GM19351 (cell line): ENCODE measurements at regions not wholly inside any gene's neighbourhood (a gene's known extent, or its start where the extent isn't known, plus 50 kb on each side); places are given as distances from the start of the nearest gene placed in this dataset.
A peak's percentile ranks its signal among the peaks of the same experiment; 100 is the strongest.

Experiments
- ATAC-seq: cut with Tn5 transposase; IDR thresholded peaks from one replicate; pipeline ENCODE4 v1.9.1; 2021; ENCODE audit warnings: mild to moderate bottlenecking, moderate library complexity; ENCODE audit not compliant: unreplicated experiment

- ATAC-seq: no peak
Observed at GRCh38 chr5:168216989-168217388, 74.5 kb upstream of the WWC1 start.

GRCh38 chr5:168217497-168217896 lies 73.9 kb upstream of the WWC1 start:
- ATAC-seq: no peak

- ATAC-seq: no peak
Observed at GRCh38 chr5:168218746-168219145, 72.7 kb upstream of the WWC1 start.

GRCh38 chr5:168219515-168220410 lies 71.7 kb upstream of the WWC1 start:
- ATAC-seq: peak; percentile 87

- ATAC-seq: no peak
Observed at GRCh38 chr5:168224085-168224484, 67.4 kb upstream of the WWC1 start.

- ATAC-seq: no peak
Observed at GRCh38 chr5:168226012-168226411, 65.4 kb upstream of the WWC1 start.

GRCh38 chr5:168227001-168227400 lies 64.4 kb upstream of the WWC1 start:
- ATAC-seq: no peak

GRCh38 chr5:168227973-168228615 lies 63.4 kb upstream of the WWC1 start:
- peak; percentile 100 for ATAC-seq

- no peak for ATAC-seq
Observed at GRCh38 chr5:168228668-168229067, 62.8 kb upstream of the WWC1 start.

- ATAC-seq: no peak
Observed at GRCh38 chr5:168234133-168234532, 57.3 kb upstream of the WWC1 start.

GRCh38 chr5:168238463-168238862 lies 53.0 kb upstream of the WWC1 start:
- no peak for ATAC-seq

GRCh38 chr5:168239325-168239724 lies 52.1 kb upstream of the WWC1 start:
- ATAC-seq: no peak
